H1 (cell line): ENCODE measurements at regions not wholly inside any gene's neighbourhood (a gene's known extent, or its start where the extent isn't known, plus 50 kb on each side); places are given as distances from the start of the nearest gene placed in this dataset.

Source experiments
- CTCF ChIA-PET: fragments of 300-600 bp; sonication (Branson Sonifier 250); formaldehyde crosslinking; loops from one replicate; lab custom pipeline; 2021; ENCODE audit not compliant: partially characterized antibody; lab: Charles Lee
- POLR2A ChIA-PET: fragments of 300-600 bp; sonication (Branson Sonifier 250); formaldehyde crosslinking; loops from one replicate; lab custom pipeline; 2021; ENCODE audit warnings: inconsistent platforms; ENCODE audit not compliant: partially characterized antibody; lab: Charles Lee
- DNase-seq, 2 experiments: peaks; one replicate each; pipeline versions ENCODE4 v3.0.0 to v3.0.0-alpha.2; 2010 to 2022; ENCODE audit warnings: low spot score in 2 of 2, low read depth in 1 of 2, mixed read lengths in 1 of 2
- FAIRE-seq: peaks from 2 replicates; lab custom pipeline; 2011; peaks lifted over from hg19 to GRCh38; lab: Jason Lieb, UNC
- H2AFZ ChIP-seq: 2 replicates; pipeline ENCODE4 v1.8.1; 2012; ENCODE audit warnings: low read length, inconsistent platforms
- H2AK5ac ChIP-seq: 2 replicates; pipeline ENCODE4 v1.6.1; 2013; ENCODE audit warnings: low read depth, low read length
- H2BK120ac ChIP-seq: replicated peaks from 2 replicates; pipeline ENCODE3; 2013; ENCODE audit warnings: low read depth, low read length, inconsistent platforms
- H2BK12ac ChIP-seq: 2 replicates; pipeline ENCODE4 v1.6.1; 2013; ENCODE audit warnings: low read depth, low read length
- H2BK15ac ChIP-seq: 2 replicates; pipeline ENCODE4 v1.6.1; 2013; ENCODE audit warnings: low read length
- H2BK20ac ChIP-seq: 2 replicates; pipeline ENCODE4 v1.6.1; 2013; ENCODE audit warnings: low read length
- H2BK5ac ChIP-seq: 2 replicates; pipeline ENCODE4 v1.6.1; 2013; ENCODE audit warnings: low read depth, low read length
- H3K14ac ChIP-seq: 2 replicates; pipeline ENCODE4 v1.6.1; 2013; ENCODE audit warnings: inconsistent platforms; ENCODE audit not compliant: insufficient read length
- H3K18ac ChIP-seq: 2 replicates; pipeline ENCODE4 v1.6.1; 2013; ENCODE audit warnings: low read length; ENCODE audit errors: extremely low read depth
- H3K23ac ChIP-seq: 2 replicates; pipeline ENCODE4 v1.6.1; 2013; ENCODE audit warnings: inconsistent platforms; ENCODE audit not compliant: insufficient read length
- H3K23me2 ChIP-seq: 2 replicates; pipeline ENCODE4 v1.6.1; 2013; ENCODE audit warnings: low read depth, low read length
- H3K27ac ChIP-seq: 2 replicates; pipeline ENCODE4 v1.6.1; 2011; ENCODE audit warnings: low read depth, low read length, inconsistent platforms
- H3K27me3 ChIP-seq, 4 experiments: replicated peaks in 1 of 4; 1 replicate in 1 of 4; 2 replicates in 3 of 4; pipeline versions ENCODE4 v1.6.1 to v1.8.1; 2011 to 2013; ENCODE audit warnings: low read length in 3 of 4, mild to moderate bottlenecking in 3 of 4, inconsistent platforms in 2 of 4, mixed read lengths in 2 of 4, moderate library complexity in 1 of 4; ENCODE audit not compliant: control insufficient read depth in 3 of 4, insufficient read depth in 3 of 4; ENCODE audit errors: extremely low read depth in 1 of 4
- H3K36me3 ChIP-seq, 4 experiments: 2 replicates each; pipeline versions ENCODE4 v1.6.1 to v1.8.1; 2011 to 2013; ENCODE audit warnings: mild to moderate bottlenecking in 4 of 4, low read length in 3 of 4, moderate library complexity in 2 of 4, control low read depth in 1 of 4, inconsistent platforms in 1 of 4; ENCODE audit not compliant: insufficient read depth in 4 of 4, control insufficient read depth in 2 of 4
- H3K4ac ChIP-seq: replicated peaks from 2 replicates; pipeline ENCODE3; 2013; ENCODE audit warnings: low read length, low read depth, mixed read lengths, inconsistent platforms; ENCODE audit not compliant: insufficient read length
- H3K4me1 ChIP-seq, 4 experiments: replicated peaks in 1 of 4; 1 replicate in 1 of 4; 2 replicates in 3 of 4; pipeline versions ENCODE4 v1.6.1 to v1.8.1; 2011 to 2013; ENCODE audit warnings: low read length in 3 of 4, inconsistent platforms in 2 of 4, mixed read lengths in 1 of 4; ENCODE audit not compliant: insufficient read depth in 4 of 4, control insufficient read depth in 3 of 4
- H3K4me2 ChIP-seq, 2 experiments: 2 replicates each; pipeline versions ENCODE4 v1.6.1 to v1.8.1; 2011 to 2013; ENCODE audit warnings: low read depth in 2 of 2, low read length in 2 of 2, control low read depth in 1 of 2, inconsistent platforms in 1 of 2, mild to moderate bottlenecking in 1 of 2; ENCODE audit not compliant: insufficient read depth in 1 of 2
- H3K4me3 ChIP-seq, 4 experiments: fragments of 200-600, 300-600 bp in 1 of 4; sonication (generic), shearing (Covaris generic), sonication (Bioruptor Twin) in 1 of 4; 2 replicates each; pipeline versions ENCODE4 v1.5.1 to v1.8.1; 2011 to 2016; ENCODE audit warnings: low read length in 4 of 4, low read depth in 3 of 4, control low read depth in 2 of 4, inconsistent platforms in 2 of 4, mild to moderate bottlenecking in 2 of 4, mixed read lengths in 1 of 4, moderate library complexity in 1 of 4; ENCODE audit not compliant: insufficient read depth in 2 of 4; ENCODE audit errors: extremely low read depth in 1 of 4
- H3K56ac ChIP-seq: replicated peaks from 2 replicates; pipeline ENCODE3; 2013; ENCODE audit warnings: low read depth, mild to moderate bottlenecking, mixed read lengths, low read length, inconsistent platforms; ENCODE audit not compliant: insufficient read length
- H3K79me1 ChIP-seq: 2 replicates; pipeline ENCODE4 v1.6.1; 2013; ENCODE audit warnings: low read depth, low read length, control low read depth
- H3K79me2 ChIP-seq, 2 experiments: 2 replicates each; pipeline versions ENCODE4 v1.6.1 to v1.8.1; 2012 to 2013; ENCODE audit warnings: low read length in 2 of 2, mild to moderate bottlenecking in 2 of 2, inconsistent platforms in 1 of 2; ENCODE audit not compliant: insufficient read depth in 2 of 2, control insufficient read depth in 1 of 2
- H3K9ac ChIP-seq, 4 experiments: replicated peaks in 1 of 4; 1 replicate in 1 of 4; 2 replicates in 3 of 4; pipeline versions ENCODE4 v1.6.1 to v1.8.1; 2011 to 2013; ENCODE audit warnings: low read depth in 3 of 4, low read length in 3 of 4, control low read depth in 2 of 4, mild to moderate bottlenecking in 2 of 4, moderate library complexity in 2 of 4, inconsistent platforms in 1 of 4; ENCODE audit errors: extremely low read depth in 1 of 4
- H3K9me3 ChIP-seq, 2 experiments: 2 replicates each; pipeline versions ENCODE4 v1.6.1 to v1.8.1; 2012 to 2013; ENCODE audit warnings: mild to moderate bottlenecking in 2 of 2, moderate library complexity in 2 of 2, control low read depth in 1 of 2, inconsistent platforms in 1 of 2, low read depth in 1 of 2, low read length in 1 of 2, mixed read lengths in 1 of 2; ENCODE audit not compliant: insufficient read depth in 2 of 2
- H4K20me1 ChIP-seq, 2 experiments: replicated peaks in 1 of 2; 2 replicates each; pipeline versions ENCODE3 to v1.8.1; 2011 to 2013; ENCODE audit warnings: inconsistent platforms in 2 of 2, low read length in 2 of 2, mild to moderate bottlenecking in 1 of 2; ENCODE audit not compliant: insufficient read depth in 2 of 2, control insufficient read depth in 1 of 2
- H4K5ac ChIP-seq: 2 replicates; pipeline ENCODE4 v1.6.1; 2013; ENCODE audit warnings: low read length, low read depth, mixed read lengths, inconsistent platforms; ENCODE audit not compliant: insufficient read length
- H4K8ac ChIP-seq: 2 replicates; pipeline ENCODE4 v1.8.0; 2013; ENCODE audit warnings: mild to moderate bottlenecking, moderate library complexity, low read length, inconsistent platforms; ENCODE audit not compliant: insufficient read depth; ENCODE audit errors: extremely low read depth
- H4K91ac ChIP-seq: replicated peaks from 2 replicates; pipeline ENCODE3; 2013; ENCODE audit warnings: low read length, mixed read lengths, inconsistent platforms; ENCODE audit not compliant: insufficient read length
- EZH2 ChIP-seq: fragments of 200-600 bp; sonication (generic); IDR thresholded peaks from 2 replicates; pipeline ENCODE4 v1.7.1; 2012; ENCODE audit warnings: low read depth, mild to moderate bottlenecking, moderate library complexity, low read length, inconsistent platforms; ENCODE audit not compliant: severe bottlenecking
- KDM1A ChIP-seq: fragments of 200-600, 300-600 bp; sonication (generic); IDR thresholded peaks from 2 replicates; pipeline ENCODE4 v1.7.1; 2016; ENCODE audit warnings: mild to moderate bottlenecking, low read length, borderline replicate concordance
- MAFK ChIP-seq: IDR thresholded peaks from 2 replicates; pipeline ENCODE4 v1.6.1; 2012; ENCODE audit warnings: low read depth, mild to moderate bottlenecking, improper control_type of control experiment, low read length
- RNF2 ChIP-seq: fragments of 200-900, 300-1000 bp; sonication (generic); IDR thresholded peaks from 2 replicates; pipeline ENCODE4 v1.7.1; 2016; ENCODE audit warnings: borderline replicate concordance, low read depth, mild to moderate bottlenecking, antibody characterized with exemption, low read length; ENCODE audit not compliant: poor library complexity, severe bottlenecking; ENCODE audit errors: missing control alignments
- SIN3A ChIP-seq, 2 experiments: IDR thresholded peaks in 1 of 2; conservative IDR thresholded peaks in 1 of 2; 2 replicates each; pipeline ENCODE4 v1.6.1; 2011 to 2012; ENCODE audit warnings: low read length in 2 of 2, improper control_type of control experiment in 1 of 2, low read depth in 1 of 2, mild to moderate bottlenecking in 1 of 2
- SUZ12 ChIP-seq: fragments of 200-600 bp; sonication (generic); IDR thresholded peaks from 2 replicates; pipeline ENCODE4 v1.6.1; 2012; ENCODE audit warnings: mild to moderate bottlenecking, inconsistent platforms, low read length, moderate library complexity, mixed read lengths
- YY1 ChIP-seq: IDR thresholded peaks from 2 replicates; pipeline ENCODE4 v1.6.1; 2011; ENCODE audit warnings: low read depth, mild to moderate bottlenecking, low read length
- WGBS, 2 experiments: shearing (Covaris generic) in 1 of 2; methylation state at CpG; one replicate each; pipeline versions ENCODE4 v1.1.6 to v1.1.7; 2013 to 2015; ENCODE audit warnings: low lambda C conversion rate in 2 of 2, mixed read lengths in 2 of 2, inconsistent platforms in 1 of 2, low coverage in 1 of 2, missing lambda C conversion rate in 1 of 2; ENCODE audit not compliant: insufficient replicate concordance in 2 of 2, insufficient coverage in 1 of 2, insufficient read length in 1 of 2; ENCODE audit errors: extremely low coverage in 1 of 2, missing lambda C conversion rate in 1 of 2; 5-methylcytosine and 5-hydroxymethylcytosine counted together

DNA sequence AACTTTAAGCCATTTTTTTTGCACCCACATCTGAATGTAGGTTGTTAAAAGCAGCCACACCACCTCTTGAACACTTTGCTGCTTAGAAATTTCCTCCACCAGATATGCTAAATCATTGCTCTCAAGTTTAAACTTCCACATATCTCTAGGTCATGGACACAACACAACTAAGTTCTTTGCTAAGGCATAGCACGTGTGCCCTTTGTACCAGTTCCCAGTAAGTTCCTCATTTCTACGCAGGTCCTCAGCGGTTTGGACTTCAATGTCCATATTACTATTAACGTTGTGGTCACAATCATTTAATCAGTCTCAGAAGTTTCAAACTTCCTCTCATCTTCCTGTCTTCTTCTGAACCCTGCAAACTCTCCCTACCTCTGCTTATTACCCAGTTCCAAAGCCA lies 661.6 kb upstream of the PKN2 start:
- Histone ChIP-seq H4K20me1 (no peaks in the 10 kb centered on the region), H2BK120ac (no peak overlapping the region), H3K56ac (no peak overlapping the region), H2BK12ac (no peak overlapping the region), H2BK5ac (no peak overlapping the region), H3K4me1 (0 out of 7 replicates have a peak, but pooled peaks cover 0 to 2% (median 1%) of the 10 kb centered on the region in 4 experiments), H2AK5ac (no peak overlapping the region), H3K79me2 (no peaks in the 10 kb centered on the region), H3K4ac (no peak overlapping the region), H3K9ac (no peak overlapping the region), H3K14ac (no peak overlapping the region), H3K27ac (no peak overlapping the region), H2BK20ac (no peak overlapping the region), H2BK15ac (no peak overlapping the region), H3K23me2 (no peaks in the 10 kb centered on the region), H2AFZ (0 out of 2 replicates have a peak overlapping the region, but pooled peaks have one; percentile 29), H4K8ac (no peak overlapping the region), H3K4me3 (no peak overlapping the region), H3K79me1 (no peaks in the 10 kb centered on the region), H3K18ac (no peak overlapping the region), H3K27me3 (no peaks in the 10 kb centered on the region), H3K36me3 (no peaks in the 10 kb centered on the region), H4K91ac (no peak overlapping the region), H4K5ac (no peak overlapping the region), H3K23ac (no peak overlapping the region), H3K9me3 (no peaks in the 10 kb centered on the region), H3K4me2 (no peak overlapping the region)
- POLR2A ChIA-PET: no interaction called here
- CTCF ChIA-PET: no interaction called here
- TF ChIP-seq SUZ12 (no peak), YY1 (no peak), RNF2 (no peak), SIN3A (conservative IDR thresholded peaks at IDR 0.05 in 1 of 2, IDR thresholded peaks at IDR 0.05 in 1 of 2; ENCODE audit: low read depth in 1 of 2, low read length in 2 of 2) (no peak), MAFK (no peak), KDM1A (no peak), EZH2 (no peak)
- WGBS, 2 experiments: 92% methylated on average over 4 of the region's 4 CpGs; no CpG with 5 or more reads in 1 of the 2 experiments
- FAIRE-seq (no peak), DNase-seq (no peak)
